ENCODE measurements at regions not wholly inside any gene's neighbourhood (a gene's known extent, or its start where the extent isn't known, plus 50 kb on each side); places are given as distances from the start of the nearest gene placed in this dataset.

- no peak for TF ChIP-seq AFF4 (CRISPR knock-in tag; IDR thresholded peaks at IDR 0.05)
These were observed 177.9 kb downstream of the WSCD1 start (continued) for GRCh38 chr17:6248061-6248460.

DNA sequence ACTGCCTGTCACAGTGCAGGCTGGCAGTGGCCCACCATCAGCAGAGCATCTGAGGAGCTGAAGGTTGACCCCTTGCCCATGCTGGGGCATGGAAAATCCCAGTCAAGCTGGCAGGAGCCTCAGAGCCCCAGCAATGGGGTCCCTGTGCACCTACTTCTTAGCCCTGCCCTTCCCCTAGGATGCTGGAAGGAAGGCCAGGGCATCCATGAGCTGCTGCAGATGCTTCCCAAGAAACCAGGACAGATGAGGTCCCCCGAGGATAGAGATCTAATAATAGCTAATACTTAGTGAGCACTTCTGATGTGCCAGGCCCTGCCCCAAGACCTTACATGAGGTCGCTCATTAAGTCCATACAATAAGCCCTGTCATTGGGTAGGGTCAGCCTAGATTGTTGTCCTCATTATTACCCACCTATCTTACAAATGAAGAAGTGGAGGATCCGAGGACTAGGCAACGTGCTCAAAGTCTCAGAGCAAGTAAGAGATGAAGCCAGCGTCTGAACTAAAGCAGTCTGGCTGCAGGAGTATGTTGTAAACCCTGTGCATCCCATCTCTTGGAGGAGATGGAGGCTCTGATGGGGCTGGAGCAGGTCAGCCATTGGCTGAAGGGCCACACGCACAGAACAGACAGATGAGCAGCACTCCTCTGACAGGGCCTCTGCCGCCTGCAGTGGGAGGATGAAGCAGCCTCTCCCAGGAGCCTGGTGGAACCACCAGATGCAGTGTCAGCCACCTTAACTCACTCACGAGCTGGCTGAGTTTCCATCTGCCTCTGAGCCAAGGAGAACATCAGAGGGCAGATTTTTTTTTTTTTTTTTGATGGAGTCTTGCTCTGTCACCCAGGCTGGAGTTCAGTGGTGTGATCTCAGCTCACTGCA is 175.4 kb downstream of the WSCD1 start:
- Histone ChIP-seq H3K4me1 (replicated peaks in 1 of 2; ENCODE audit: control insufficient read depth in 2 of 2, insufficient read depth in 2 of 2, low read length in 2 of 2) (no peaks in the 10 kb centered on the region), H3K9ac (ENCODE audit: insufficient read depth in 1 of 2, low read depth in 2 of 2, low read length in 2 of 2) (no peak overlapping the region), H4K20me1 (replicated peaks; ENCODE audit: control insufficient read depth, insufficient read depth, low read length) (no peaks in the 10 kb centered on the region), H3K9me3 (replicated peaks; ENCODE audit: control insufficient read depth, insufficient read depth, low read depth, low read length) (no peaks in the 10 kb centered on the region), H3K27ac (ENCODE audit: extremely low read depth, low read depth, low read length) (no peak overlapping the region), H3K27me3 (ENCODE audit: control insufficient read depth in 2 of 2, insufficient read depth in 2 of 2, low read length in 2 of 2) (no peaks in the 10 kb centered on the region), H3K9me1 (ENCODE audit: control insufficient read depth, insufficient read depth, low read length) (no peaks in the 10 kb centered on the region), H2AFZ (ENCODE audit: low read depth, low read length) (no peak overlapping the region), H3K4me2 (ENCODE audit: insufficient read depth, low read length) (no peak overlapping the region), H3K79me2 (ENCODE audit: control insufficient read depth, insufficient read depth, low read length) (no peaks in the 10 kb centered on the region), H3K4me3 (no peak overlapping the region), H3K36me3 (ENCODE audit: control insufficient read depth, insufficient read depth, low read length) (no peaks in the 10 kb centered on the region)
- intact Hi-C loops (cut with micrococcal nuclease): no loop called here
- no peak for ATAC-seq
- FAIRE-seq: no peak
- BruUV-seq (replicated peaks): no TSS peak
- no peak for DNase-seq (ENCODE audit: extremely low read depth in 1 of 4, low spot score in 3 of 4)
- in situ Hi-C loops (cut with MboI): no loop called here
- ChIA-PET POLR2A (no interaction called here), CTCF (ENCODE audit: low intra/inter-chr PET ratio) (no interaction called here)
- 0% methylated on average over 6 of the region's 8 CpGs for WGBS (ENCODE audit: insufficient coverage, low coverage, missing lambda C conversion rate)
- TF ChIP-seq, protein P1, sequence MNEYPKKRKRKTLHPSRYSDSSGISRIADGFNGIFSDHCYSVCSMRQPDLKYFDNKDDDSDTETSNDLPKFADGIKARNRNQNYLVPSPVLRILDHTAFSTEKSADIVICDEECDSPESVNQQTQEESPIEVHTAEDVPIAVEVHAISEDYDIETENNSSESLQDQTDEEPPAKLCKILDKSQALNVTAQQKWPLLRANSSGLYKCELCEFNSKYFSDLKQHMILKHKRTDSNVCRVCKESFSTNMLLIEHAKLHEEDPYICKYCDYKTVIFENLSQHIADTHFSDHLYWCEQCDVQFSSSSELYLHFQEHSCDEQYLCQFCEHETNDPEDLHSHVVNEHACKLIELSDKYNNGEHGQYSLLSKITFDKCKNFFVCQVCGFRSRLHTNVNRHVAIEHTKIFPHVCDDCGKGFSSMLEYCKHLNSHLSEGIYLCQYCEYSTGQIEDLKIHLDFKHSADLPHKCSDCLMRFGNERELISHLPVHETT (CRISPR knock-in tag; conservative IDR thresholded peaks at IDR 0.05 in 1 of 2, IDR thresholded peaks at IDR 0.05 in 1 of 2): no peak
- TF ChIP-seq TEAD1 (CRISPR knock-in tag; IDR thresholded peaks at IDR 0.05): no peak
- TF ChIP-seq, protein P2, sequence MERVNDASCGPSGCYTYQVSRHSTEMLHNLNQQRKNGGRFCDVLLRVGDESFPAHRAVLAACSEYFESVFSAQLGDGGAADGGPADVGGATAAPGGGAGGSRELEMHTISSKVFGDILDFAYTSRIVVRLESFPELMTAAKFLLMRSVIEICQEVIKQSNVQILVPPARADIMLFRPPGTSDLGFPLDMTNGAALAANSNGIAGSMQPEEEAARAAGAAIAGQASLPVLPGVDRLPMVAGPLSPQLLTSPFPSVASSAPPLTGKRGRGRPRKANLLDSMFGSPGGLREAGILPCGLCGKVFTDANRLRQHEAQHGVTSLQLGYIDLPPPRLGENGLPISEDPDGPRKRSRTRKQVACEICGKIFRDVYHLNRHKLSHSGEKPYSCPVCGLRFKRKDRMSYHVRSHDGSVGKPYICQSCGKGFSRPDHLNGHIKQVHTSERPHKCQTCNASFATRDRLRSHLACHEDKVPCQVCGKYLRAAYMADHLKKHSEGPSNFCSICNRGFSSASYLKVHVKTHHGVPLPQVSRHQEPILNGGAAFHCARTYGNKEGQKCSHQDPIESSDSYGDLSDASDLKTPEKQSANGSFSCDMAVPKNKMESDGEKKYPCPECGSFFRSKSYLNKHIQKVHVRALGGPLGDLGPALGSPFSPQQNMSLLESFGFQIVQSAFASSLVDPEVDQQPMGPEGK (CRISPR knock-in tag; IDR thresholded peaks at IDR 0.05; ENCODE audit: borderline replicate concordance): no peak
- TF ChIP-seq SIN3A (IDR thresholded peaks at IDR 0.05; ENCODE audit: borderline replicate concordance in 2 of 2, control insufficient read depth in 1 of 2, low read depth in 2 of 2, low read length in 2 of 2): no peak
- no peak for TF ChIP-seq CEBPG (CRISPR knock-in tag; IDR thresholded peaks at IDR 0.05)
- TF ChIP-seq CEBPG (tag; conservative IDR thresholded peaks at IDR 0.05 in 1 of 2, IDR thresholded peaks at IDR 0.05 in 1 of 2): no peak
- TF ChIP-seq PHTF2 (CRISPR knock-in tag; IDR thresholded peaks at IDR 0.05): no peak
- no peak for TF ChIP-seq ZNF280A (IDR thresholded peaks at IDR 0.05; ENCODE audit: low read depth, partially characterized antibody)

Data from K562 (cell line).